Activated CD8-positive, alpha-beta memory T cell treated with anti-CD3 and anti-CD28 coated beads for 48 hours (primary cell): ENCODE measurements at regions not wholly inside any gene's neighbourhood (a gene's known extent, or its start where the extent isn't known, plus 50 kb on each side); places are given as distances from the start of the nearest gene placed in this dataset.

Experiments used
- DNase-seq, 3 experiments: peaks; one replicate each; pipeline ENCODE4 v3.0.0-alpha.2; 2020; ENCODE audit warnings: low read depth in 2 of 3, low spot score in 2 of 3

GRCh38 chr1:239436286-239436685 lies 49.9 kb downstream of the CHRM3 start:
- no peak for DNase-seq

DNA sequence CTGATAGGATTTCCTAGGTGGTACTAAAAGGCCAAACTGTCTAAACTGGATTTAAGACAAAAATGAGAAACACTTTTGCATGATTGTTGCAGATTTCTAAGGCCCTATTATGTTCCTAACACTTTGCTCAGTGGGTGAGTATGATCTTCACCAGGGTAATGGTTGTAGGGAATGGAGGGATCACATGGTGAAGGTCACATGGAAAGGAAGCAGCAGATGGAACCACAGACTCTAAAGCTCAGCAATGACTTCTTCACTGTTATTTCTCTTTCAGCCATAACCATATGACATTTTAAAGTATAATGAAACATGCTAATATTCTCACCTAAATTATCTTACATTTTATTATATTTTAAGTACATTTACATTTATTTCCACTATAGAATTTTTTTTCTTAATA lies 51.5 kb downstream of the CHRM3 start:
- DNase-seq = no peak

DNA sequence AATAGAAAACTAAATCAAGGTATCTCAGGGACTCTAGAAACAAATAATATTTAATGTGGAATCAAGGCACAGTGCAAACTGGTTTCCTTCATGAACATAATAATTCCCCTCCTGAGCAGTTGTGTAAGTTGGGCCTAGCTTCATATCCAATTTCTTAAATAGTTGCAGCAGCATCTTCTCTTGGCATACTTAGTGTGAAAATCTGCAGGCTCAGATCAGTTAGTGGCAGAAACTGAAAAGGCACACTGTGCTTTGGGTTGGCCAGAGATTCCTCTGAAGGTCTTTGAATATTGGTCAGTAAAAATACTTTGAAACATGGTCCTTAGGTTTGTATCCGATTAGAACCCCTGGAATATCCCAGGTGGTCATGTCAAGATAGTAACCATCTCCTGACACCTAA lies 52.5 kb downstream of the CHRM3 start:
- DNase-seq = no peak

- DNase-seq = no peak
These were observed 57.0 kb downstream of the CHRM3 start for GRCh38 chr1:239443361-239443760.

- no peak for DNase-seq
These were observed 60.2 kb downstream of the CHRM3 start for GRCh38 chr1:239446611-239447010.

DNA sequence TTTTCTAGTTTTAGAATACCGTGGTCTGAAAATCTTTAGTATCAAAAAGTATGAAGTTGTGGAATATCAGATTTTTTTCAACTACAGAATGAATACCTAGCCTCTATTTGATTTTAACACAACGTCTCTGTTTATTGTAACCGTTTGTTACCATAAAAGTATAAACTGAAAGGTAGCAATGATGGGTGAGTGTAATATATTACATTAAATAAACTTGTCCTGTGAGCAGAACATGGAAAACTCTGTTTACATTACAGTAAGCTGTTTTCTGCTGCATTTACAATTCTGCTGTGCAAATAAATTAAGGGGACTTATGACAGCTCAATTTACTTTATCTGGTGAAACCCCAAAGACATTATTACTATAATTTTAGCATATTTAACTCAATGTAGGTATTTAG lies 62.5 kb downstream of the CHRM3 start:
- DNase-seq = no peak

GRCh38 chr1:239455743-239456142 lies 69.4 kb downstream of the CHRM3 start:
- DNase-seq = no peak

- DNase-seq = no peak
These were observed 70.4 kb downstream of the CHRM3 start for GRCh38 chr1:239456788-239457187.

GRCh38 chr1:239457491-239458143 lies 71.2 kb downstream of the CHRM3 start:
- DNase-seq = no peak

- no peak for DNase-seq
These were observed 71.8 kb downstream of the CHRM3 start for GRCh38 chr1:239458144-239458500.

DNA sequence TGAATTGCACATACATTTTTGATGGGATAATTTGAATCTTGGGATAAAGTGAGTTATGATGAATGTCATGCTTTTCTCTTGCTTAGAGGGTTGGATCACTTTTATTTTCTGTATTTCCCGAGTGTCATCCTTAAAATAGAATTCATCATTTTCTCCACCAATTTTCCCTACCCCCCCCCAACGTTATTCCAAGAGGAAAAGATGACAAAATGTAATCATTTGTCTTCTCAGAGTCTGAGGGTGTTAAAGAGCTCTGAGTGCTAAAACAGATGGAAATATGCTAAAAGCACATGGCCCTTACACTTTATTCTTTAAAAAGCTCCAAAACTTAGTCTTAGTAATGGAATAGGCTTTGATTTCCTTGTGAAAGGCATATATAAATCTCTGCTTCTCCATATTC lies 81.4 kb downstream of the CHRM3 start:
- no peak for DNase-seq

GRCh38 chr1:239478069-239478468 lies 91.7 kb downstream of the CHRM3 start:
- DNase-seq = no peak

- no peak for DNase-seq
These were observed 97.0 kb downstream of the CHRM3 start for GRCh38 chr1:239483391-239483790.

DNA sequence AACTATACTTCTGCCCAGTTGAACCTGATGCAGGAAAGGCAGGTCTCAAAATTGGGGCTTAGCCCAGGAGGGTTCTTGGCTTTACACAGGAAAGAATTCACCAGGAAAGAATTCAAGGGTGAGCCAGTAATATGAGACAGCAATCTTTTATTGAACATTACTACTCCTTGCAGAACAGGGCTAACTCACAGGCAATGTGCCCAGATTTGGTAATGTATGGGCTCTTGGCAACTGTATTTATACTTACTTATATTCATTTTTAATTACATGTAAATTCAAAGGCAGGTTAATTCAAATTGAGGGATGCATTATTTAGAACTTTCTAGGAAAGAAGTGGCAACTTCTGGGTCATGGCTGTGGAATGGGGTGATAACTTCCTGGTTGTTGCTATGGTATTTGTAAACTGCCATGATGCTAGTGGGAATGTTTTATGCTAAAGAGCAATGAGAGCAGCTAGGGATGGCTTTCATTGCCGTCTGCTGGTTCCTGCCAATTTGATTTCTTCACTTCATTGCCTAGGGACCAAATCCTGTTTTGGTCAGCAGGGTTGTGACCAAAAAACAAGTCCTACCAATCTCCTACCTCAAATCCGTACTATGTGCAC lies 107.5 kb downstream of the CHRM3 start:
- no peak for DNase-seq

DNA sequence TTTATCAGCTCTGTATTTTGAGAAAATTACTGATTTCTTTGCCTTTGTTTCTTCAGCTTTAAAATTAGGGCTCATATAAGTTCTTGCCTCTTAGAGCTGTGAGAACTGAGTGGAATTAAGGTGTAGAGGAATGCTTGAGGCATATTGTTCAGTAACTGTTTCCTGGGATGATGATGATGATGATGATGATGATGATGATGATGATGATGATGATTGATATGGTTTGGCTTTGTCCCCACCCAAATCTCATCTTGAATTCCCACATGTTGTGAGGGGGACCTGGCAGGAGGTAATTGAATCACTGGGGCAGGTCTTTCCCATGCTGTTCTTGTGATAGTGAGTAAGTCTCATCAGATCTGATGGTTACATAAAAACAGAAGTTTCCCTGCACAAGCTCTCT lies 118.7 kb downstream of the CHRM3 start:
- DNase-seq = no peak

GRCh38 chr1:239507826-239508225 lies 121.5 kb downstream of the CHRM3 start:
- no peak for DNase-seq

GRCh38 chr1:239511875-239512274 lies 125.5 kb downstream of the CHRM3 start:
- DNase-seq = no peak

DNA sequence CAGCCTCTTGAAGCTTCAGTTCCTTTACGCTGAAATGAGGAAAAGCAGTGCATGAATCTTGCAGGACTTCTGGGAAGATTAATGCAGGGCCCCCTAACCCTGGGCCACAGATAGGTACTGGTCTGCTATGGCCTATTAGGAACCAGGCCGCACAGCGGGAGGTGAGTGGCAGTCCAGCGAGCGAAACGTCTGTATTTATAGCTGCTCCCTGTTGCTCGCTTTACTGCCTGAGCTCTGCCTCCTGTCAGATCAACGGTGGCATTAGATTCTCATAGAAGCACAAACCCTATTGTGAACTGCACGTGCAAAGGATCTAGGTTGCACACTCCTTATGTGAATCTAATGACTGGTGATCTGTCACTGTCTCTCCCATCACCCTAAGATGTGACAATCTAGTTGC lies 130.2 kb downstream of the CHRM3 start:
- DNase-seq = no peak

GRCh38 chr1:239526391-239526790 lies 140.0 kb downstream of the CHRM3 start:
- DNase-seq = no peak

DNA sequence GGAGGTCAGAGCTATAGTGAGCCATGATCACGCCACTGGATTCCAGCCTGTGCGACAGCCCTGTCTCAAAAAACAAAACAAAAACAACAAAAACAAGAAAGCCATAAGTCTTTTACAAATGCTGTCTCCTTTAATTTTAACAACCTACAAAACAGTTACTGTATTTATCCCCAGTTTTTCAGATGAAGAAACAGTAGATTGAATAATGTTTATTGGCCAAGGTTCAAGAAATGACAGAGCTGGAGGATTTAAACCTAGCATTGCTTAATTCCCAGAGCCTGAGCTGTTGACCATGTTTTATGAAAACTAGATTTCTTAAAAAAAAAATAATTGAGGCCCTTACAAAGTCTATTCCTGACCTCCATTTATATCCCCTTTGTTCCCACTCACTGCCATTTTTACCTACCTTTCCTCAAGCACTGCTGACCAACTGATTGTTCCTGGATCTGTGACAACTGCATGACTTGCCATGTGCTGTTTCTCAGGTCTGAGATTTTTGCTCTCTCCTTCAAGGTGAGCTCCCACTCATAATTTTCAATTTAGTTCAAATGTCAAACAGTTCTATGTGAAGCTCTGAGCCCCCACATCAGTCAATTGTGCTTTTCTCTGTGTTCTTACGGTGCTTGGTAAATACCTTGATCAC lies 140.8 kb downstream of the CHRM3 start:
- DNase-seq = no peak

DNA sequence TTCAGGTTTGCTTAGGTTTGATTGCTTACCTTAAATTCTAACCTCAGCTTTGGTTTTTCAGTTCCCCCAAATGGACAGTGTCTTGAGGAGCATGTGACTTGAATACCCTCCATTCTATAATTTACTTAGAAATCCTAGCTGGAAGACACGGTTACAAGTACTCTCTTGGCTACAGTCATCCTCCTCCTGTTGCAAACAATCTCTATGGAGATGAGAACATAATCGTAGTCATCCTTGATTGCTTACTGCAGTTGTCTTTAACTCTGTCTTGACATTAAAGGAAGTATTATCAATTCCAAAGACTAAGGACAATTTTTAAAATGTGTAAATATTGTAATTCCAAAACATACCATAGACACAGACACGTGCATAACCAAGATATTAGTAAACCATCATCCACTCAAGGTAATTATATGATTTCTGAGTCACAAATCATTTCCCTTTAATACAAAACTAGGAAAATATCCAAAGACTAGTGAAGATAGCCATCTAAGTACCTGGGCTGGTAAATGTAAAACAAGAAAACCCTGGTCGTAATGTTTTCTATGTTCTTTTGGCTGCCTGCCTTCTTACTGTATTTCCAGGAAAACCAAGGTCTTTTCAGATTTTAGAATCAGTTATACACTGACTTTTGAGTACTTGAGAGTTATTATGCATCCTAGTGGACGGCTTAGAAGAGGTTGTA lies 149.9 kb downstream of the CHRM3 start:
- DNase-seq = no peak

DNA sequence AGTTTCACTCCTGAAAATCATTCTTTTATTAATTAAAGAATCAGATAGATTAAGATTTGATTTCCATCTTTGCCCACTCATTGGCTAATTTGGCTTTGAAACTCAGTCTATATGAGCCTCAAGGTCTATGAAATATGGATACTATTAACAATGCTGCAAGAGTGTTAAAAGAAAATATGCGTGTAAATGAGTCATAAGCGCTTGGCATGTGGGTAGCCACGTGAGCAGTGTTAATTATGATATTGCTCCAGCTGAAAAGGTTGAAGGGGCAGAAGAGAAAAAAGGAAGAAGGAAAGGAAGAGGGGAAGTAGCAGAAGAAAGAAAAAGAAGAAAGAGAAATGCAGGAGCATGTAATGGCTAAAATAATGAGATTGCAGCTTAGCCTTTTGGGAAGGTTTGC lies 151.4 kb downstream of the CHRM3 start:
- DNase-seq = no peak
